H1 (cell line): ENCODE measurements at regions not wholly inside any gene's neighbourhood (a gene's known extent, or its start where the extent isn't known, plus 50 kb on each side); places are given as distances from the start of the nearest gene placed in this dataset.

Experiments
- CTCF ChIA-PET: fragments of 300-600 bp; sonication (Branson Sonifier 250); formaldehyde crosslinking; loops from one replicate; lab custom pipeline; 2021; ENCODE audit not compliant: partially characterized antibody; lab: Charles Lee
- POLR2A ChIA-PET: fragments of 300-600 bp; sonication (Branson Sonifier 250); formaldehyde crosslinking; loops from one replicate; lab custom pipeline; 2021; ENCODE audit warnings: inconsistent platforms; ENCODE audit not compliant: partially characterized antibody; lab: Charles Lee
- DNase-seq, 2 experiments: peaks; one replicate each; pipeline versions ENCODE4 v3.0.0 to v3.0.0-alpha.2; 2010 to 2022; ENCODE audit warnings: low spot score in 2 of 2, low read depth in 1 of 2, mixed read lengths in 1 of 2
- FAIRE-seq: peaks from 2 replicates; lab custom pipeline; 2011; peaks lifted over from hg19 to GRCh38; lab: Jason Lieb, UNC
- H2AFZ ChIP-seq: 2 replicates; pipeline ENCODE4 v1.8.1; 2012; ENCODE audit warnings: low read length, inconsistent platforms
- H2AK5ac ChIP-seq: 2 replicates; pipeline ENCODE4 v1.6.1; 2013; ENCODE audit warnings: low read depth, low read length
- H2BK120ac ChIP-seq: replicated peaks from 2 replicates; pipeline ENCODE3; 2013; ENCODE audit warnings: low read depth, low read length, inconsistent platforms
- H2BK12ac ChIP-seq: 2 replicates; pipeline ENCODE4 v1.6.1; 2013; ENCODE audit warnings: low read depth, low read length
- H2BK15ac ChIP-seq: 2 replicates; pipeline ENCODE4 v1.6.1; 2013; ENCODE audit warnings: low read length
- H2BK20ac ChIP-seq: 2 replicates; pipeline ENCODE4 v1.6.1; 2013; ENCODE audit warnings: low read length
- H2BK5ac ChIP-seq: 2 replicates; pipeline ENCODE4 v1.6.1; 2013; ENCODE audit warnings: low read depth, low read length
- H3K14ac ChIP-seq: 2 replicates; pipeline ENCODE4 v1.6.1; 2013; ENCODE audit warnings: inconsistent platforms; ENCODE audit not compliant: insufficient read length
- H3K18ac ChIP-seq: 2 replicates; pipeline ENCODE4 v1.6.1; 2013; ENCODE audit warnings: low read length; ENCODE audit errors: extremely low read depth
- H3K23ac ChIP-seq: 2 replicates; pipeline ENCODE4 v1.6.1; 2013; ENCODE audit warnings: inconsistent platforms; ENCODE audit not compliant: insufficient read length
- H3K23me2 ChIP-seq: 2 replicates; pipeline ENCODE4 v1.6.1; 2013; ENCODE audit warnings: low read depth, low read length
- H3K27ac ChIP-seq: 2 replicates; pipeline ENCODE4 v1.6.1; 2011; ENCODE audit warnings: low read depth, low read length, inconsistent platforms
- H3K27me3 ChIP-seq, 4 experiments: replicated peaks in 1 of 4; 1 replicate in 1 of 4; 2 replicates in 3 of 4; pipeline versions ENCODE4 v1.6.1 to v1.8.1; 2011 to 2013; ENCODE audit warnings: low read length in 3 of 4, mild to moderate bottlenecking in 3 of 4, inconsistent platforms in 2 of 4, mixed read lengths in 2 of 4, moderate library complexity in 1 of 4; ENCODE audit not compliant: control insufficient read depth in 3 of 4, insufficient read depth in 3 of 4; ENCODE audit errors: extremely low read depth in 1 of 4
- H3K36me3 ChIP-seq, 4 experiments: 2 replicates each; pipeline versions ENCODE4 v1.6.1 to v1.8.1; 2011 to 2013; ENCODE audit warnings: mild to moderate bottlenecking in 4 of 4, low read length in 3 of 4, moderate library complexity in 2 of 4, control low read depth in 1 of 4, inconsistent platforms in 1 of 4; ENCODE audit not compliant: insufficient read depth in 4 of 4, control insufficient read depth in 2 of 4
- H3K4ac ChIP-seq: replicated peaks from 2 replicates; pipeline ENCODE3; 2013; ENCODE audit warnings: low read length, low read depth, mixed read lengths, inconsistent platforms; ENCODE audit not compliant: insufficient read length
- H3K4me1 ChIP-seq, 4 experiments: replicated peaks in 1 of 4; 1 replicate in 1 of 4; 2 replicates in 3 of 4; pipeline versions ENCODE4 v1.6.1 to v1.8.1; 2011 to 2013; ENCODE audit warnings: low read length in 3 of 4, inconsistent platforms in 2 of 4, mixed read lengths in 1 of 4; ENCODE audit not compliant: insufficient read depth in 4 of 4, control insufficient read depth in 3 of 4
- H3K4me2 ChIP-seq, 2 experiments: 2 replicates each; pipeline versions ENCODE4 v1.6.1 to v1.8.1; 2011 to 2013; ENCODE audit warnings: low read depth in 2 of 2, low read length in 2 of 2, control low read depth in 1 of 2, inconsistent platforms in 1 of 2, mild to moderate bottlenecking in 1 of 2; ENCODE audit not compliant: insufficient read depth in 1 of 2
- H3K4me3 ChIP-seq, 4 experiments: fragments of 200-600, 300-600 bp in 1 of 4; sonication (generic), shearing (Covaris generic), sonication (Bioruptor Twin) in 1 of 4; 2 replicates each; pipeline versions ENCODE4 v1.5.1 to v1.8.1; 2011 to 2016; ENCODE audit warnings: low read length in 4 of 4, low read depth in 3 of 4, control low read depth in 2 of 4, inconsistent platforms in 2 of 4, mild to moderate bottlenecking in 2 of 4, mixed read lengths in 1 of 4, moderate library complexity in 1 of 4; ENCODE audit not compliant: insufficient read depth in 2 of 4; ENCODE audit errors: extremely low read depth in 1 of 4
- H3K56ac ChIP-seq: replicated peaks from 2 replicates; pipeline ENCODE3; 2013; ENCODE audit warnings: low read depth, mild to moderate bottlenecking, mixed read lengths, low read length, inconsistent platforms; ENCODE audit not compliant: insufficient read length
- H3K79me1 ChIP-seq: 2 replicates; pipeline ENCODE4 v1.6.1; 2013; ENCODE audit warnings: low read depth, low read length, control low read depth
- H3K79me2 ChIP-seq, 2 experiments: 2 replicates each; pipeline versions ENCODE4 v1.6.1 to v1.8.1; 2012 to 2013; ENCODE audit warnings: low read length in 2 of 2, mild to moderate bottlenecking in 2 of 2, inconsistent platforms in 1 of 2; ENCODE audit not compliant: insufficient read depth in 2 of 2, control insufficient read depth in 1 of 2
- H3K9ac ChIP-seq, 4 experiments: replicated peaks in 1 of 4; 1 replicate in 1 of 4; 2 replicates in 3 of 4; pipeline versions ENCODE4 v1.6.1 to v1.8.1; 2011 to 2013; ENCODE audit warnings: low read depth in 3 of 4, low read length in 3 of 4, control low read depth in 2 of 4, mild to moderate bottlenecking in 2 of 4, moderate library complexity in 2 of 4, inconsistent platforms in 1 of 4; ENCODE audit errors: extremely low read depth in 1 of 4
- H3K9me3 ChIP-seq, 2 experiments: 2 replicates each; pipeline versions ENCODE4 v1.6.1 to v1.8.1; 2012 to 2013; ENCODE audit warnings: mild to moderate bottlenecking in 2 of 2, moderate library complexity in 2 of 2, control low read depth in 1 of 2, inconsistent platforms in 1 of 2, low read depth in 1 of 2, low read length in 1 of 2, mixed read lengths in 1 of 2; ENCODE audit not compliant: insufficient read depth in 2 of 2
- H4K20me1 ChIP-seq, 2 experiments: replicated peaks in 1 of 2; 2 replicates each; pipeline versions ENCODE3 to v1.8.1; 2011 to 2013; ENCODE audit warnings: inconsistent platforms in 2 of 2, low read length in 2 of 2, mild to moderate bottlenecking in 1 of 2; ENCODE audit not compliant: insufficient read depth in 2 of 2, control insufficient read depth in 1 of 2
- H4K5ac ChIP-seq: 2 replicates; pipeline ENCODE4 v1.6.1; 2013; ENCODE audit warnings: low read length, low read depth, mixed read lengths, inconsistent platforms; ENCODE audit not compliant: insufficient read length
- H4K8ac ChIP-seq: 2 replicates; pipeline ENCODE4 v1.8.0; 2013; ENCODE audit warnings: mild to moderate bottlenecking, moderate library complexity, low read length, inconsistent platforms; ENCODE audit not compliant: insufficient read depth; ENCODE audit errors: extremely low read depth
- H4K91ac ChIP-seq: replicated peaks from 2 replicates; pipeline ENCODE3; 2013; ENCODE audit warnings: low read length, mixed read lengths, inconsistent platforms; ENCODE audit not compliant: insufficient read length
- NRF1 ChIP-seq: IDR thresholded peaks from 2 replicates; pipeline ENCODE4 v1.6.1; 2011; ENCODE audit warnings: mild to moderate bottlenecking, low read depth, low read length, improper control_type of control experiment
- POU5F1 ChIP-seq: IDR thresholded peaks from 2 replicates; pipeline ENCODE4 v1.6.1; 2011; ENCODE audit warnings: low read depth, mild to moderate bottlenecking, low read length, moderate library complexity
- RBBP5 ChIP-seq: IDR thresholded peaks from 2 replicates; pipeline ENCODE4 v1.7.1; 2012; ENCODE audit warnings: low read depth, mild to moderate bottlenecking, inconsistent platforms, low read length, moderate library complexity, borderline replicate concordance
- SIX5 ChIP-seq: IDR thresholded peaks from 2 replicates; pipeline ENCODE4 v1.6.1; 2011; ENCODE audit warnings: mild to moderate bottlenecking, low read depth, low read length
- SUZ12 ChIP-seq: fragments of 200-600 bp; sonication (generic); IDR thresholded peaks from 2 replicates; pipeline ENCODE4 v1.6.1; 2012; ENCODE audit warnings: mild to moderate bottlenecking, inconsistent platforms, low read length, moderate library complexity, mixed read lengths
- WGBS, 2 experiments: shearing (Covaris generic) in 1 of 2; methylation state at CpG; one replicate each; pipeline versions ENCODE4 v1.1.6 to v1.1.7; 2013 to 2015; ENCODE audit warnings: low lambda C conversion rate in 2 of 2, mixed read lengths in 2 of 2, inconsistent platforms in 1 of 2, low coverage in 1 of 2, missing lambda C conversion rate in 1 of 2; ENCODE audit not compliant: insufficient replicate concordance in 2 of 2, insufficient coverage in 1 of 2, insufficient read length in 1 of 2; ENCODE audit errors: extremely low coverage in 1 of 2, missing lambda C conversion rate in 1 of 2; 5-methylcytosine and 5-hydroxymethylcytosine counted together

DNA sequence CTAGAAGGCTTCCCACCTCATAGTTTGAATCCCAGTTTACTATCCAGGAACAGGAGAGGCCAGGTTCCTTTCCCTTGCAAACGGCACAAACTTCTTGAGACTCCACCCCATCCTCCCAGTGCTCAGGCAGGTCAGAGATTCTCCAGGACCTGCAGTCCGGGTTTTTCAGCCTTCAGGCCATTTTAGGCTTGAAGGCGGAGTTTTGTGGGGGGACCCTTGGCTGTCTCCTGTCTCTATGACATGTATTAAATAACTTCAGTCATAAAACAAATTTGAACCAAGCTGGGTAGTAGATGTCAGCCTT, 230.1 kb downstream of the NFATC2 start:
- H2BK20ac ChIP-seq, result no peak overlapping the region
- no peak overlapping the region for H2AFZ ChIP-seq
- peak overlapping the region; percentile 42 to 57 for H3K4me2 ChIP-seq
- no peak overlapping the region for H2BK15ac ChIP-seq
- H3K23me2 ChIP-seq, result 0 out of 2 replicates have a peak, but pooled peaks cover 2% of the 10 kb centered on the region
- no peaks in the 10 kb centered on the region for H3K79me1 ChIP-seq
- H4K5ac ChIP-seq, result no peak overlapping the region
- H4K91ac ChIP-seq, result no peak overlapping the region
- peaks cover 2 to 31% (median 25%) of the 10 kb centered on the region in 4 experiments for H3K27me3 ChIP-seq
- H3K9me3 ChIP-seq, result peaks cover 7 to 9% of the 10 kb centered on the region in 2 experiments
- H2AK5ac ChIP-seq, result no peak overlapping the region
- H3K4ac ChIP-seq, result no peak overlapping the region
- no peak for FAIRE-seq
- no peaks in the 10 kb centered on the region for H3K79me2 ChIP-seq
- H4K20me1 ChIP-seq, result no peaks in the 10 kb centered on the region
- peak overlapping the region in 1 of 4 experiments; percentile 48; a peak in 3 of 8 replicates for H3K4me3 ChIP-seq
- 36% methylated on average over 3 of the region's 3 CpGs; no CpG with 5 or more reads in 1 of the 2 experiments for WGBS, 2 experiments
- H2BK5ac ChIP-seq, result no peak overlapping the region; the same call in 1 of the 2 replicates
- peaks cover 10 to 22% (median 16%) of the 10 kb centered on the region in 4 experiments; a peak in 5 of 7 replicates for H3K4me1 ChIP-seq
- no peak overlapping the region for H2BK120ac ChIP-seq
- no peak for DNase-seq
- no peak overlapping the region for H2BK12ac ChIP-seq
- no peak for TF ChIP-seq POU5F1
- TF ChIP-seq SIX5, result no peak
- TF ChIP-seq NRF1, result no peak
- no peak for TF ChIP-seq SUZ12
- no peak for TF ChIP-seq RBBP5
- TF ChIP-seq, all 59 proteins: peak for 0
- no peak overlapping the region for H3K9ac ChIP-seq
- POLR2A ChIA-PET, result no interaction called here
- no peak overlapping the region for H3K27ac ChIP-seq
- H3K56ac ChIP-seq, result no peak overlapping the region
- no peak overlapping the region; the same call in 1 of the 2 replicates for H3K18ac ChIP-seq
- H4K8ac ChIP-seq, result no peak overlapping the region
- no peak overlapping the region for H3K14ac ChIP-seq
- H3K36me3 ChIP-seq, result peaks cover 0 to 6% (median 0%) of the 10 kb centered on the region in 4 experiments; a peak in 1 of 8 replicates
- CTCF ChIA-PET, result interaction anchor here (0.8 to 7.1 kb wide), 6 partner anchors 14 to 339 kb away, joined by 3 to 111 read pairs (median 5); partner anchors contain the start of gene NFATC2
- no peak overlapping the region for H3K23ac ChIP-seq
